PC-3 (cell line): ENCODE measurements at regions not wholly inside any gene's neighbourhood (a gene's known extent, or its start where the extent isn't known, plus 50 kb on each side); places are given as distances from the start of the nearest gene placed in this dataset.

Experiments used
- CTCF ChIP-seq: fragments of 300-600 bp; sonication (generic); conservative IDR thresholded peaks from 2 replicates; pipeline ENCODE4 v1.5.1; 2017; ENCODE audit warnings: antibody characterized with exemption, low read depth, mild to moderate bottlenecking, low read length
- EZH2 ChIP-seq: fragments of 300-600 bp; sonication (generic); IDR thresholded peaks from one replicate; pipeline ENCODE4 v1.6.1; 2017; ENCODE audit warnings: antibody characterized with exemption, mild to moderate bottlenecking, low read length; ENCODE audit not compliant: unreplicated experiment
- EZH2phosphoT487 ChIP-seq: fragments of 300-600 bp; sonication (generic); IDR thresholded peaks from 2 replicates; pipeline ENCODE4 v1.6.1; 2018; ENCODE audit warnings: mild to moderate bottlenecking, antibody characterized with exemption, low read length, borderline replicate concordance

DNA sequence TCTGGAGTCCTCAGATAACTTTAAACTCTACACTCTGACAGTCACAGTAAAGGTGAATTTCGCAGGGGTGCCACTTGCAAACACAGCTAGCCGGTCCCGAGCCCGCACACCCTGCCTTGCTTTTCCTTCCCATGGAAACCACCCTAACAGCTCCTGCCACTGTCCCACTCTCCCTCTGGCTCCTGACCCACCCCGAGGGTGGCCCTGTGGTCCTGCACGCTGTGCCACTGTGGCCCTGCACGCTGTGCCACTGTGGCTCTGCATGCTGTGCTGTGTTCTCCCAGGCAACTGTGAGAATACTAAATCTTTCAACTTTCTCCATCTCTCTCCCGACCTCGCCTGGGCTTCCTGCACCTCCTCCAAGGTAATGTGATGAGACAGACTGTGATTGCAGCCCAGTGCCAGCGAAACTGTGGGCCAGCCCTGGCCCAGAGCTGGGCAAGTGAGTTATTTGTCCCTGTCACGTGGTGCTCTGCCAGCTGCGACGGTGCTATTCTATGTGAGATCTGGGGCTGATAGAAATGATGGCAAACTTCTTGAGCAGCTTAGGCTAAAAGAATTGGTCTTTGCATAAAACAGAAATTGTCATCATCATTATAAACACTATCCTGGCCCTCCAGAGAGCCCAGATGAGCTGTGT, 63.4 kb upstream of the TARBP1 start:
- TF ChIP-seq CTCF (no peak), EZH2 (no peak), EZH2phosphoT487 (no peak)
